HT1080 (cell line): ENCODE measurements at regions not wholly inside any gene's neighbourhood (a gene's known extent, or its start where the extent isn't known, plus 50 kb on each side); places are given as distances from the start of the nearest gene placed in this dataset.

Source experiments
- DNase-seq: peaks from one replicate; pipeline ENCODE4 v3.0.0-alpha.2; 2015; ENCODE audit warnings: low read depth

- DNase-seq = no peak
Measured at GRCh38 chr6:164005004-164005711, 590.6 kb downstream of the QKI start.

DNA sequence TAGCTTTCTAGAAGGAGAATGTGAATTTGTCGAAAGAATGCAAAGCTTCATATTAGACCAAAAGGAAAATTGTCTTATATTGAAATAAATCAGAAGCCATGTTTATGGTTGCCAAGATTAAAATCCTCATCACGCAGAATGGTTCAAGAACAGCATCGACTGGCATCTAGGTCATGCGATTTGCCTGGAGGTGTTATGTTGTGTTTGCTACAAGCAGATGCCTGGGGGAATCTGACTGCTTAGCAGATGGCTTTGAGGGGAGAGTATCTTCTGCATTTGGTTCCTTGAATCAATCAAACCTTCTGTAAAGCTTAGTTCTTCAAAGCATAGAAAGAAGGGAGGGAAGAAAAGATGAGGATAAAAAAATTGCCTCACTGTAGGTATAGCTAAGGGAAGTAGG is 585.8 kb downstream of the QKI start:
- no peak for DNase-seq

- DNase-seq = no peak
Measured at GRCh38 chr6:163999475-164000125, 585.1 kb downstream of the QKI start.

DNA sequence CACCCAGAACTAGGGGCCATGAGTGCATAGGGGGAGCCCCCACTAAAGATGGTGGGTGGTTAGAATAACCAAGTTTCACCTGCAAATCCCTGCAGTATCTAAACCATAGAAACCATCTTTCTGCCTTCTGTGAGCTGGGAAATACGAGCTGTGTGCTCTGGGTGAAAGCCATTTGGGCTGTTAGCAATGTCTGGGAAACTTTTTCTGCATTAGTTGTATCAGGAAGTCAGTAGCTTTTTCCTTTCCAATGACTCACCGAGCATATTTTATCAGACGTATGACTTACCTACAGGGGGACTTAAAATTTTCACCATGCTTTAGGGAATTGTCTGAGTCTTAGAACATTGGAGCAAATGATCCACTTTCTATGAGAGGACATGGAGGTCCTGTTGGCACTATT is 584.0 kb downstream of the QKI start:
- peak; percentile 55 for DNase-seq

DNA sequence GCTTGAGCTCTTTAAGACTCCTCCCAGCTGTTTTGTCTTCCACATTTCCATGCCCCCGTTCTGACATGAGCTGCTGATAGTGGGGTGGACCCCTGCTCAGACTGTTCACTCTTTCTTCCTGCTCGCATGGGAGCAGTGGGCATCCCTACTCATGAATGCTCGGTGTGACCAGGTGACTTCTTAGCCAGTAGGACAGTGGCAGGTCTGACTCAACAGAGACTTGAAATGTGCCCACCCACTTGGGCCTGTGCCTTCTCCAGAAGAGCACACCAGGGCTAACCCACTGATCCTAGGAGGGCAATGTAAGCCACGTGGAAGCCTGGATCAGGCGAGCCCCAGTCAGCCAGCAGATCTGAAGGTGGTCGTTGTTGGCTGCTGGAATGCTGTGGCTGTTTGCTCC is 582.0 kb downstream of the QKI start:
- DNase-seq = no peak

DNA sequence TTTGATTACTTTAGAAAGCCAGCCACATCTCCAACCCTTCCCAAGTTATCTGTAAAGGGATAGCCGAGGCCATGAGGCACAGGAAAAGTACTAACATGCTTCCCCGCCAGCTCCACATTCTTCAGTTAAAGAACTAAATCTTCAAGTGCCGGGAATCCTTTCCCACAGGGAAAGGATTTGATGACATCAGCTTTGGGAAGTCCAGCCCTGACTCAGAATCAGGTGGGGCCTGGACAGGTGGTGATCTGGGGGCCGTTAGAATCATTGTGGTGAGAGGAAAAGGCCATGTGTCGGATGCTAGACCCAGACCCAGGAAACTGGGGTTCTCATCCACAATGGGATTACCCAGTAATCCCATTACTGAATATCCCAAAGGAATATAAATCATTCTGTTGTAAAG is 580.0 kb downstream of the QKI start:
- peak; percentile 37 for DNase-seq

DNA sequence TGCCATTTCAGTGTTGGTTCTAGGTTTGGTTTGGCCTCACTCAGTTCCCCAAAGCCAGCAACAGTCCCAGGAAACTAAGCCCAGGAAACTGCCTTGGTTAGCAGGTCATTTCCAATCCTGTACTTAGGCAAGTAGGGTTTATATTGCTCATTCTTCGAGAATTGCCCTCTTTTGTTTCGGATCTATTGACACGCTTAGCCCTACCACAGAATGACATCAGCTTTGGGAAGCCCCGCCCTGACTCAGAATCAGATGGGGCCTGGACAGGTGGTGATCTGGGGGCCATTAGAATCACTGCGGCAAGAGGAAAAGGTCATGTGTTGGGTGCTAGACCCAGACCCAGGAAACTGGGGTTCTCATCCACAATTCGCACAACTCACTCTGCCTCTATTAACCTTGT is 578.2 kb downstream of the QKI start:
- DNase-seq = no peak

DNA sequence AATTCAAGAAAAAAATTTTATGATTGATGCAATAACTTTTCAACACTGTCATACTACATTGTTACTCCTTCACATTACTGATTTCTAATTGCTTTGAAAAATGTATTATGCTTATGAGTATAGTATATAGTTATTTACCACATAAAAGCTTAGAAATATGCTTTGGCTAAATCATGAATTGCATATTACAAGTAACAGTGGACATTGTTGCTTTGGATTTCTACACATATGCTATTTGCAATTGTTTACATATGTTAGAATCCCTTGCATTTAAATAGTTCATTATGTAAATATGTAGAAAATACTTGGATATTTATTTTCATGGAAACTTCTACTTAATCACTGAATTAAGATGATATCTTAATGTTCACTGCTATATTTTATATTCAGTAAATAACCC is 577.5 kb downstream of the QKI start:
- DNase-seq = no peak

DNA sequence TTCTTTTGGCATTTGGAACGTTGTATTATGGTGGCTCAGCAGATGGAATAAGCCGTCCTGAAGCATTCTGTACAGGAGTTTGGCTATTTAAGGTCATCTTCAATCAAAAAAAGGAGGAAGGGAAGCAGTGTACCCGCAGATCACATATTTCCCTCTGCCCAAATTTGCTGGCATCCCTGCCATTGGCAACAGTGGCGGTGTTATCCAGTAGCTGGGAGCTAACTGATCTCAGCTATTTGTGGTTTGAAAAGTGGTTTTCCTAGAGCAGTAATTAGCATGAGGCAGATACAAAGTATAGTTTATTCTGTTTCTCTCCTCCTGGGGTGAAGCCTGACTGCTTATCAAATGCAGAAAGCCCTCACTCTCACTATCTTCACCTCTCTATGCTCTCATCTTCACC is 576.8 kb downstream of the QKI start:
- DNase-seq = no peak

GRCh38 chr6:163986313-163986712 is 571.8 kb downstream of the QKI start:
- DNase-seq = no peak

- DNase-seq = no peak
Measured at GRCh38 chr6:163985710-163986109, 571.2 kb downstream of the QKI start.

DNA sequence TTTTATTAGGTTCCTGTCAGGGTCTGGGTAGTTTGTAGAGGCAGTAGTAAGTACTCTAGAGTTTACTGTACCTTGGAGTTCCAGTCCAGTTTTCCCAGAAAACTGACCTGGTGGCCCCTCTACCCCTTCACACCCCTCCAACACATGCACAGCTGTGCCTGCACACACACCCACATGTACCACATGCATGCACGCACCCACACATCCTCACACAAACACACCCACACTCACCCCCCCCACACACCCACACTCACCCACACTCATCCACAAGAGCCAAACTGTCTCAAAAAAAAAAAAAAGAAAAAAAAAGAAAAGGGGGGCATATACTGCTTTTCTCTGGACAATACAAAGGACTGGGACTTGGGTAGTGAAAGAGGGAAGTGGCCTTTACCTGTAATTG is 570.5 kb downstream of the QKI start:
- no peak for DNase-seq

DNA sequence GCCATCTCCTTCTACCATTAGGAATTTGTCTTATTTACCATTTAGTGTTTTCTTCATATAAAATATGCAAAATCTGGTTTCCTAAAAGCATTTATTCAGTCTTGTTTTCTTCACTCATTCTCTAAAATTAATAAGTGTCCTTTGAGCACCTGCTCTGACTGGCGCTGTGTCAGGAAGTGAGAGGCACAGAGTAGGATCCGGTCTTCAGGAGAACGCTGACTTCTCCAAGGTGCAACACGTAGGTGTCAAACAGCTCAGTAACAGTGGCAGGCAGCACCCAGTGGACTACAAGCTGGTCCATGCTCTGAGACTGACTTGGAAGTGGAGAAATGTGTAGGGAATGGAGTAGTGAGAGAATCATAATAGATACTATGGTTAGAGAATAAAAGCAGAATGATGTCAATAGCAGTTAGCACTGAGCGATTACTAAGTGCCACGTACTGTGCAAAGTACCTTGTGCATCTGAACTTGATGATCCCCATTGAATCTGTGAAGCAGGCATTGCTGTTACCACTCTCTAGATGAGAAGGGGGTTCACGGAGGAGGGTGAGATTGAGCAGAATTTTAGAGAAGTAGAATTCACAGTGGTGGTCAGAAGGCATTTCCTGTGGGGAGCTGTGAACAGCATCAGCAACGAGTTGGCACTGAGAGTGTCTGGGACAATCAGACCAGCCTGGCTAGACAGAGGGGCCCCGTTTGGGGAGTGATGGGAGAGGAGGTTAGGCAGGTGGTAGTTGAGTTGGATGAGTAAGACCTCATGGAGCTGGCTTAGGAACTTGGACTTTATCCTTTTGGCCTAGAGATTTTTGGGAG is 569.8 kb downstream of the QKI start:
- peak; percentile 48 for DNase-seq

DNA sequence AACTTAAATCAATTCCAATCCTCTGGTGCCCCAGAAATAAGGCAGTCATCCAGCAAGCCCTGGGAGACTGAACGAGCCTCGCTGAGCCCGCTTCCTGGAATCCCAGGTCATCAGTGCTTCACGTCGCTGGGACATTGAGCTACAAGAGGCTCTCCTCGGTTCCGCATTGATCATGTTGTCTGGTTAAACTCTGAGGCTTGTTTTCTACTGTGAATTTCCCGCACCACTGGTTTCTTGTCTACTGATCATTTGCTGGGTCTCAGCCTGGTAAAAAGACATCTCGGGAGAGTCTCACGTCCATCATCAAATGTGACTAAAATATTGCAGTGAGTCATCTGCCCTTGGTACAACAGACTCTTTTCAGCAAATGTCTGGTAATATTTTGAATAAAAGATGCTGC is 569.2 kb downstream of the QKI start:
- DNase-seq = no peak

GRCh38 chr6:163974322-163974721 is 559.8 kb downstream of the QKI start:
- DNase-seq = no peak

DNA sequence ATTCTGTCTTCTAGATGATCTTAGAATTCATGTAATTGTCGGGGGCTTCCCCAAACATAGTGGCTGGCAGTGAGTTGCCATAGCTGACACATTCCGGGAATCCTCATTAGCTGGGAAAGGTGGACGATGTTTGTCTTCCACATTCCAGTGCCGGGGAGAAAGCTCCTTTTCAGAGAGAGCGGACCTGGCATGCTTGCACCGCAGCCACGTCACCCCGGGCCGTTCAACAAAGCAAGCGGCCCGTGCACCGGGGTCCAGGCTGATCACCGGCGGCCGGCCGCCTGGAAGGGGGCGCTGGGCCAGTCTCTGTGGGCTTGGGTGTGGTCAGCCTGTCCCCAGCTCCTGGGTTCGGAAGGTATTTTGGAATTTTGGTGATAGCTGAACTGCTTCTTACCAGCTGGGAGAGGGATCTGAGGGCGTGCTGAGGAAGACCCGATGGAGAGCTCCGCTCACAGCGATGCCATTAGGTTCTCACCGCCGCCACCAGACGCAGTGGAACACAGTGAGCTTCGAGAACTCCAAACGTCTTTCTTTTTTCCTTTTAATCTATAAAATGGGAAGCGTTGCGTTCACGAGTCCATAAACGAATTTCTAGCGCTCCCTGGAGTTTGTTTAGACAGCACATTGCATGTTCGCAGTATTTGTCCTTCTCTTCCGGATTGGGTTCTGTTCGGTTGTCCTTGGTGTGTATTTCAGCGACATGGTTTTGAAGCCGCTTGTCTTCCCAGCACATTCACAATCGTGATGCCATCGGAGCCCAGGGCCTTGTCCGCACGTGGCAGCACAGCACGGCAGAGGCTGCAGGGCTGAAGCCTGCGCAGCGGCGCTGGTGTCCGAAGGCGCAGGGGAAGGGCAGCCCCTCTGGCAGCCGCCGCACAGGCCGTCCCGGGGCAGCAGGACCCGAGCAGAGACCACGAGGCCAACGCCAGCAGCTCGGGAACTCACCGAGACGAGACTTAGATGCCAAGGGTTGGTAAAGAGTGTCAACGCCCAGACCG is 557.6 kb downstream of the QKI start:
- DNase-seq = no peak

DNA sequence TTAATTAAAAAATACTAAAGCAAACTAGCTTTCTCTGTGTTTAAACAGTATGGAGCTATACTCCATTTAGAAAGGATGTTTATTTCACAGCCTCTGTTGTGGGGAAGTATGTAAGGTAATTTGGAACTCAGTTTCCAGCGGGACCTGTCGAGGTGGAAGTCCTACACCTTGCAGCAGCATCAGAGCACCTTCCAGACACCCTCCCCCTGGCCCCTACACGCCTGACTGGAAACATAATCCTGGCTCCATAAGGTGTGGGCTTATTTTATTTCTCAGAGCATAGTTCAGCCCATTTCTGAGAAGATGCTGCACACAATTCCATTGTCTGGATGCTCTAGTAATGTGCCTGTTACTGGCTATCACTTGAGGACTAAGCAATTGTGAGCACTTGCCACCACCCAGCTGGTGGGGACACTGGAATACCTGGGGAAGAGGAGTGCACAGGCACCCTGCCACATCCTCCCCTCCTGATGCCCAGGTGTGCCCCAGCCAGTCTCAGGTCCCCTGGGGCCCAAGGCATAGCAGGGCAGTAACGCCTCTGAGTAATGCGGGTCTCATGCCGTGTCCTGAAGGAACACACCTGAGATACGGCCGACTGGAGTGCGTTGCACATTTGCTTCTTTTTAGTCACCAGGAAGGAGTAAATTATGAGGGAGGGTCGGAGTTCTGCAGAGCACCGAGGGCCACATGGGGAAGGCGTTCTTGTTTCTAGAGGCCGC is 556.5 kb downstream of the QKI start:
- DNase-seq = no peak

DNA sequence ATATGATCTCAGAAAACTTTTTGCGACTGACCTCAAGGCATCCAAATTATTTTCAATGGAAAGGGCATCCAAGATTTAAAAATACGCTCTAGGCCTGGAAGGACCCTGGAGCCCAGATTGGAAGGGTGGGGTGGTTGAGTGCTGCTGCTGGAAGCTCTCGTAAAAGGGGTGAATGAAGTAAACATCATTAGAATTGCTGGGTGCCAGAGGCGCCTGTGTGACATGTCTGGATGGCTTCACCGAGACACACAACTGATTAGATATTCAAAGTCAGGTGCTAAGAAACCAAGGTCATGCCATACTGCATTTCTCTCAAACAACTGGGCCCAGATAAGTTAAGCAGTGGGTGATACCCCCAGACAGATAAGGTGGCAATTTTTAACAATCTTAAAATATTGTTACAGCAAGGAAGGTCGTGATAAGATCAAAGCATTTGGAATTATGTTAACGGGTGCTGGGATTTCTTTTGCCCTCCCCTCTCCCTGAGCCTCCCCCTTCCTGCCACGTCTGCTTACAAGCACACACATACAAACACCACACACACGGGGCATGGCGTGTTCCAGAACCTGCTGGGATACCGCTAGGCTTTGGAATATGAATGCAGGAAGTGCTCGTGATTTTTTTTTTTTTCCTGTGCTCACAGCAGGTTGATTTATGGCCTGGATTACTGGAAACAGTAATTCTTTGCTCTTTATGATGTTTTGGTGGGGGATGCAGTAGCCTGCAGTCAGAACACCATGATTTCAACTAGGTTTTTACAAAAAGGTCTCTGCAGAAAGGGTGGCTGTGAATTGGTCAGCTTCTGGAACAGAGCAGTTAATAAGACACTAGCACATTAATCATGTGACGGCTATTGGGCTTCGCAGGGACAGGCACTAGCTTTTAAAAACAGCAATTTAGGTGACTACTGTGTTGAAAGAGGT is 551.2 kb downstream of the QKI start:
- no peak for DNase-seq

- DNase-seq = no peak
Measured at GRCh38 chr6:163964789-163965188, 550.3 kb downstream of the QKI start.
